OCI-LY1 (cell line): ENCODE measurements at regions not wholly inside any gene's neighbourhood (a gene's known extent, or its start where the extent isn't known, plus 50 kb on each side); places are given as distances from the start of the nearest gene placed in this dataset.

Experiments used
- H2AFZ ChIP-seq: fragments of 200-600 bp; sonication (generic), shearing (Covaris generic); 2 replicates; pipeline ENCODE4 v1.6.0; 2014; ENCODE audit warnings: antibody characterized with exemption, mild to moderate bottlenecking, low read length
- H3F3A ChIP-seq: fragments of 200-600 bp; sonication (generic), shearing (Covaris generic); 2 replicates; pipeline ENCODE4 v1.6.0; 2014; ENCODE audit warnings: mild to moderate bottlenecking, antibody characterized with exemption, low read length, moderate library complexity; ENCODE audit not compliant: insufficient read depth
- H3K27ac ChIP-seq: fragments of 200-600 bp; sonication (generic); 2 replicates; pipeline ENCODE4 v1.5.1; 2014; ENCODE audit warnings: low read length, mixed run types, mild to moderate bottlenecking, low read depth; ENCODE audit not compliant: poor library complexity, severe bottlenecking
- H3K27me3 ChIP-seq: fragments of 200-600 bp; sonication (generic); 2 replicates; pipeline ENCODE4 v1.6.0; 2014; ENCODE audit warnings: antibody characterized with exemption, mild to moderate bottlenecking, low read length, moderate library complexity; ENCODE audit not compliant: insufficient read depth
- H3K36me3 ChIP-seq: fragments of 200-600 bp; sonication (generic); 2 replicates; pipeline ENCODE4 v1.6.1; 2014; ENCODE audit warnings: mild to moderate bottlenecking, antibody characterized with exemption, low read length, moderate library complexity, mixed read lengths; ENCODE audit not compliant: insufficient read depth
- H3K4me1 ChIP-seq: fragments of 200-600 bp; sonication (generic); 2 replicates; pipeline ENCODE4 v1.5.1; 2014; ENCODE audit warnings: mild to moderate bottlenecking, low read length, moderate library complexity; ENCODE audit not compliant: insufficient read depth, severe bottlenecking
- H3K4me2 ChIP-seq: fragments of 200-600 bp; sonication (generic), shearing (Covaris generic); 2 replicates; pipeline ENCODE4 v1.6.1; 2014; ENCODE audit warnings: low read length
- H3K4me3 ChIP-seq: fragments of 200-600 bp; sonication (generic); 2 replicates; pipeline ENCODE4 v1.5.1; 2014; ENCODE audit warnings: low read length, low read depth, mild to moderate bottlenecking, mixed read lengths; ENCODE audit not compliant: poor library complexity, severe bottlenecking
- H3K79me2 ChIP-seq: fragments of 200-600 bp; shearing (Covaris generic); 2 replicates; pipeline ENCODE4 v1.6.1; 2016; ENCODE audit warnings: mixed run types, low read length, mixed read lengths; ENCODE audit not compliant: insufficient read depth
- H3K9ac ChIP-seq: fragments of 200-600 bp; sonication (generic), shearing (Covaris generic); 2 replicates; pipeline ENCODE4 v1.6.1; 2014; ENCODE audit warnings: mild to moderate bottlenecking, low read length, mixed read lengths
- H3K9me2 ChIP-seq: fragments of 200-600 bp; sonication (generic), shearing (Covaris generic); 2 replicates; pipeline ENCODE4 v1.6.1; 2014; ENCODE audit warnings: low read depth, mild to moderate bottlenecking, low read length, mixed read lengths
- H3K9me3 ChIP-seq: fragments of 200-600 bp; shearing (Covaris generic); 2 replicates; pipeline ENCODE4 v1.6.1; 2014; ENCODE audit warnings: low read length, mixed read lengths
- H4K20me1 ChIP-seq: fragments of 200-600 bp; sonication (generic), shearing (Covaris generic); 2 replicates; pipeline ENCODE4 v1.6.0; 2016; ENCODE audit warnings: mild to moderate bottlenecking, low read length; ENCODE audit not compliant: insufficient read depth
- EZH2 ChIP-seq: fragments of 200-600 bp; sonication (generic), shearing (Covaris generic); IDR thresholded peaks from 2 replicates; pipeline ENCODE4 v1.8.0; 2017; ENCODE audit warnings: borderline replicate concordance, mixed run types, mild to moderate bottlenecking, antibody characterized with exemption, low read length, moderate library complexity, mixed read lengths
- TF ChIP-seq, protein P1 (sequence below): fragments of 200-600 bp; sonication (generic), shearing (Covaris generic); IDR thresholded peaks from 2 replicates; pipeline ENCODE4 v1.5.1; 2017; ENCODE audit warnings: mild to moderate bottlenecking, antibody characterized with exemption, low read length, moderate library complexity, mixed read lengths

GRCh38 chr4:149077181-149077580 is 635.0 kb upstream of the NR3C2 start:
- Histone ChIP-seq H3K36me3 (no peaks in the 10 kb centered on the region), H3F3A (no peaks in the 10 kb centered on the region), H3K9me2 (no peaks in the 10 kb centered on the region), H3K9ac (no peak overlapping the region), H3K79me2 (no peaks in the 10 kb centered on the region), H3K27ac (no peak overlapping the region), H3K27me3 (no peaks in the 10 kb centered on the region), H3K4me2 (no peak overlapping the region), H3K4me1 (no peaks in the 10 kb centered on the region), H3K9me3 (no peaks in the 10 kb centered on the region), H2AFZ (no peak overlapping the region), H4K20me1 (no peaks in the 10 kb centered on the region), H3K4me3 (no peak overlapping the region)
- TF ChIP-seq, protein P1, sequence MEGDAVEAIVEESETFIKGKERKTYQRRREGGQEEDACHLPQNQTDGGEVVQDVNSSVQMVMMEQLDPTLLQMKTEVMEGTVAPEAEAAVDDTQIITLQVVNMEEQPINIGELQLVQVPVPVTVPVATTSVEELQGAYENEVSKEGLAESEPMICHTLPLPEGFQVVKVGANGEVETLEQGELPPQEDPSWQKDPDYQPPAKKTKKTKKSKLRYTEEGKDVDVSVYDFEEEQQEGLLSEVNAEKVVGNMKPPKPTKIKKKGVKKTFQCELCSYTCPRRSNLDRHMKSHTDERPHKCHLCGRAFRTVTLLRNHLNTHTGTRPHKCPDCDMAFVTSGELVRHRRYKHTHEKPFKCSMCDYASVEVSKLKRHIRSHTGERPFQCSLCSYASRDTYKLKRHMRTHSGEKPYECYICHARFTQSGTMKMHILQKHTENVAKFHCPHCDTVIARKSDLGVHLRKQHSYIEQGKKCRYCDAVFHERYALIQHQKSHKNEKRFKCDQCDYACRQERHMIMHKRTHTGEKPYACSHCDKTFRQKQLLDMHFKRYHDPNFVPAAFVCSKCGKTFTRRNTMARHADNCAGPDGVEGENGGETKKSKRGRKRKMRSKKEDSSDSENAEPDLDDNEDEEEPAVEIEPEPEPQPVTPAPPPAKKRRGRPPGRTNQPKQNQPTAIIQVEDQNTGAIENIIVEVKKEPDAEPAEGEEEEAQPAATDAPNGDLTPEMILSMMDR: no peak
- TF ChIP-seq EZH2: no peak

DNA sequence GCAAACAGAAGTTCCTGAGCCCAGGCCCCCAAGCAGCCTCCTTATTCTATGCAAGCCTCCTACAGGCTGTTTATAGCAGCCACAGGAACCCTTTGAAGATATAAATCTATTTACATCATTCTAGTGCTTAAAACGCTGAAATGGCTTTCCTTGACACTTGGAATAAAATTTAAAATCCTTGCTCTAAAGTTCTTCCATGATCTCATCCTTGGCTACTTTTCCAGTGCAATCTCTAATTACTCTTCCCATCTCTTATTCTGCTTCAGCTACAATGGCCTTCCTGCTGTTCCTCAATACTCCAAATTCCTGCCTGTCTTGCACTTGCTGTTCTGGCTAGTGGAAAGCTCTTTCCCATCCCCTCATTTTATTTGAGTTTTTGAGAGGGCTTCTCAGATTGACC is 634.2 kb upstream of the NR3C2 start:
- Histone ChIP-seq H3K9ac (no peak overlapping the region), H3K79me2 (no peaks in the 10 kb centered on the region), H3K4me2 (no peak overlapping the region), H3K27me3 (no peaks in the 10 kb centered on the region), H3F3A (no peaks in the 10 kb centered on the region), H3K36me3 (no peaks in the 10 kb centered on the region), H4K20me1 (no peaks in the 10 kb centered on the region), H3K4me1 (no peaks in the 10 kb centered on the region), H3K9me3 (no peaks in the 10 kb centered on the region), H2AFZ (no peak overlapping the region), H3K27ac (no peak overlapping the region), H3K4me3 (no peak overlapping the region), H3K9me2 (no peaks in the 10 kb centered on the region)
- TF ChIP-seq, protein P1: no peak
- TF ChIP-seq EZH2: no peak

- Histone ChIP-seq H3K27me3 (no peaks in the 10 kb centered on the region), H3K9ac (no peak overlapping the region), H3F3A (no peaks in the 10 kb centered on the region), H3K36me3 (no peaks in the 10 kb centered on the region), H3K4me3 (no peak overlapping the region), H3K4me1 (no peaks in the 10 kb centered on the region), H3K27ac (no peak overlapping the region), H3K9me3 (no peaks in the 10 kb centered on the region), H3K9me2 (no peaks in the 10 kb centered on the region), H3K79me2 (no peaks in the 10 kb centered on the region), H3K4me2 (no peak overlapping the region), H2AFZ (no peak overlapping the region), H4K20me1 (no peaks in the 10 kb centered on the region)
- TF ChIP-seq EZH2: no peak
- TF ChIP-seq, protein P1: no peak
Measured at GRCh38 chr4:149072384-149072783, 630.2 kb upstream of the NR3C2 start.
